ENCODE measurements at regions not wholly inside any gene's neighbourhood (a gene's known extent, or its start where the extent isn't known, plus 50 kb on each side); places are given as distances from the start of the nearest gene placed in this dataset.

DNA sequence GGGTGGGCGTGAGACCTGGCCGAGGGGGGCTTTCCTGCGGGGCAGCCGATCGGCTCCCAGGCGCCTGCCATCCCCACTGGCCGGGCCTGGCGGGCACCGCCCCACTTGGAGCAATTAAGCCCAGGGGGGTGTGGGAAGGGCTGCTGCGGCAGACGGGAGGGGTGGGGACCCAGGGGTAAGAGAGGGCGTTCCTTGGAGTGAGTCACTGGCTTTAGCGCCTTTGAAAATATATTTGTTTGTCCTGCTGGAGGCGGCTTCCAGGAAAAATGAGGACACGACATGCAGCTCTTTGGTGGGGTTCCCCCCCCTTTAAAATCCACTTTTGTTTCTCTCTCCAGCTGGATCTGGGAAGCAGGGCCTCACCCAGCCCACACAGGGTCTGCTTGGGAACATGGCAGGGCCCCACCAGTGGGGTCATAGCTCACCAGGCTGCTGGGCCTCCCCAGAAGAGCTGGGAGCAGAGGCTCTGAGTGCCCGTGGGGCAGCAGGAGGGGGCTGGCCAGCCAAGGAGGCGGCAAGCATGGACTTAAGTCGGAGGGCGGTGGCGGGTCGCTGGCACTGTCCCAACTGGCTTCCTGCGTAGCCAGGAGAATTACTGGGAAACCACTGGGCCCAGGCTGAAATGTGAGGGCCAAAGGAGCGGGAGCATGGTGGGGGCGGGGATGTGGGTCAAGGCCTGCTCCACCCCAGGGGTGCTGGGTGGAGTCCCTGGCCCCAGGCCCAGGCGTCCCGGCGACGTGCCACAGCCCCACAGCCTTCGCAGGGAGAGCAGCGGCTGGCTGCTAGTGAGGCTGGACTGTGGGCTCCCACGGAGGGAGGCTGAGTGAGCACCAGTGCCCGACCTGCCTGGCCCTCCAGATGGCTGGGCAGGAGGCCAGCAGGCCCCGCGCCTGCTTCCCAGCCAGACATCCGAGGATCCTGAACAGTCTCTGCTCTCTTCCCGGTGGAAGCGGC, 128.0 kb downstream of the RFLNA start:
- TF ChIP-seq CTCF (IDR thresholded peaks at IDR 0.05; ENCODE audit: low read length): no peak
- TF ChIP-seq EZH2 (IDR thresholded peaks at IDR 0.05; ENCODE audit: borderline replicate concordance, low read length): no peak
